ENCODE measurements at regions not wholly inside any gene's neighbourhood (a gene's known extent, or its start where the extent isn't known, plus 50 kb on each side); places are given as distances from the start of the nearest gene placed in this dataset.

DNA sequence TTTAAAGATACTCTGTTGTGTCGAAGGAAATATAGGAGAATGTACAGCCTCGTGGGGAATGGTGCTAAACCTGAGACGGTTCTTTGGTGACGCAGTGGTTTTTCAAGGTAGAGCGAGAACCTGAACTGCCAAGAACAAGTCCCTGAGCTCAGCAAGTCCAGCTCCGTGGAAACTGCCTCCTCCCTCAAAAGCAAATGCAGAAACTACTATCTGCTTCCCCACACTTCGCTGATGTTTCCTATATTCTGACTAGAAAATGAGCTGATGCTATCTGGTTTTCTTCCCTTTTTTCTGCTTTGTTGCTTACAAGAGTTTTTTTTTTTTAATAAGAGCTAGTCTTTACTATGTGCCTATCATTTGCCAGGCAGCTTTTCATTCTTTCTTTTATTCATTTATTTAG, 85.3 kb upstream of the LY86 start:
- TF ChIP-seq TP53 (CRISPR knock-in tag; IDR thresholded peaks at IDR 0.05) (no peak), ATF1 (CRISPR knock-in tag; IDR thresholded peaks at IDR 0.05) (no peak), ZNF121 (CRISPR knock-in tag; IDR thresholded peaks at IDR 0.05) (no peak), CREB1 (CRISPR knock-in tag; IDR thresholded peaks at IDR 0.05) (no peak), ZBTB21 (CRISPR knock-in tag; IDR thresholded peaks at IDR 0.05; ENCODE audit: borderline replicate concordance) (no peak), TEAD4 (CRISPR knock-in tag; IDR thresholded peaks at IDR 0.05) (no peak)
- TF ChIP-seq, protein P1, sequence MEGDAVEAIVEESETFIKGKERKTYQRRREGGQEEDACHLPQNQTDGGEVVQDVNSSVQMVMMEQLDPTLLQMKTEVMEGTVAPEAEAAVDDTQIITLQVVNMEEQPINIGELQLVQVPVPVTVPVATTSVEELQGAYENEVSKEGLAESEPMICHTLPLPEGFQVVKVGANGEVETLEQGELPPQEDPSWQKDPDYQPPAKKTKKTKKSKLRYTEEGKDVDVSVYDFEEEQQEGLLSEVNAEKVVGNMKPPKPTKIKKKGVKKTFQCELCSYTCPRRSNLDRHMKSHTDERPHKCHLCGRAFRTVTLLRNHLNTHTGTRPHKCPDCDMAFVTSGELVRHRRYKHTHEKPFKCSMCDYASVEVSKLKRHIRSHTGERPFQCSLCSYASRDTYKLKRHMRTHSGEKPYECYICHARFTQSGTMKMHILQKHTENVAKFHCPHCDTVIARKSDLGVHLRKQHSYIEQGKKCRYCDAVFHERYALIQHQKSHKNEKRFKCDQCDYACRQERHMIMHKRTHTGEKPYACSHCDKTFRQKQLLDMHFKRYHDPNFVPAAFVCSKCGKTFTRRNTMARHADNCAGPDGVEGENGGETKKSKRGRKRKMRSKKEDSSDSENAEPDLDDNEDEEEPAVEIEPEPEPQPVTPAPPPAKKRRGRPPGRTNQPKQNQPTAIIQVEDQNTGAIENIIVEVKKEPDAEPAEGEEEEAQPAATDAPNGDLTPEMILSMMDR (IDR thresholded peaks at IDR 0.05), result no peak
- TF ChIP-seq, protein P2, sequence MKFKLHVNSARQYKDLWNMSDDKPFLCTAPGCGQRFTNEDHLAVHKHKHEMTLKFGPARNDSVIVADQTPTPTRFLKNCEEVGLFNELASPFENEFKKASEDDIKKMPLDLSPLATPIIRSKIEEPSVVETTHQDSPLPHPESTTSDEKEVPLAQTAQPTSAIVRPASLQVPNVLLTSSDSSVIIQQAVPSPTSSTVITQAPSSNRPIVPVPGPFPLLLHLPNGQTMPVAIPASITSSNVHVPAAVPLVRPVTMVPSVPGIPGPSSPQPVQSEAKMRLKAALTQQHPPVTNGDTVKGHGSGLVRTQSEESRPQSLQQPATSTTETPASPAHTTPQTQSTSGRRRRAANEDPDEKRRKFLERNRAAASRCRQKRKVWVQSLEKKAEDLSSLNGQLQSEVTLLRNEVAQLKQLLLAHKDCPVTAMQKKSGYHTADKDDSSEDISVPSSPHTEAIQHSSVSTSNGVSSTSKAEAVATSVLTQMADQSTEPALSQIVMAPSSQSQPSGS (CRISPR knock-in tag; IDR thresholded peaks at IDR 0.05; ENCODE audit: borderline replicate concordance, low read depth), result no peak
- TF ChIP-seq, protein P3, sequence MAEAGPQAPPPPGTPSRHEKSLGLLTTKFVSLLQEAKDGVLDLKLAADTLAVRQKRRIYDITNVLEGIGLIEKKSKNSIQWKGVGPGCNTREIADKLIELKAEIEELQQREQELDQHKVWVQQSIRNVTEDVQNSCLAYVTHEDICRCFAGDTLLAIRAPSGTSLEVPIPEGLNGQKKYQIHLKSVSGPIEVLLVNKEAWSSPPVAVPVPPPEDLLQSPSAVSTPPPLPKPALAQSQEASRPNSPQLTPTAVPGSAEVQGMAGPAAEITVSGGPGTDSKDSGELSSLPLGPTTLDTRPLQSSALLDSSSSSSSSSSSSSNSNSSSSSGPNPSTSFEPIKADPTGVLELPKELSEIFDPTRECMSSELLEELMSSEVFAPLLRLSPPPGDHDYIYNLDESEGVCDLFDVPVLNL (CRISPR knock-in tag; IDR thresholded peaks at IDR 0.05; ENCODE audit: borderline replicate concordance, low read depth), result no peak
- TF ChIP-seq, protein P4, sequence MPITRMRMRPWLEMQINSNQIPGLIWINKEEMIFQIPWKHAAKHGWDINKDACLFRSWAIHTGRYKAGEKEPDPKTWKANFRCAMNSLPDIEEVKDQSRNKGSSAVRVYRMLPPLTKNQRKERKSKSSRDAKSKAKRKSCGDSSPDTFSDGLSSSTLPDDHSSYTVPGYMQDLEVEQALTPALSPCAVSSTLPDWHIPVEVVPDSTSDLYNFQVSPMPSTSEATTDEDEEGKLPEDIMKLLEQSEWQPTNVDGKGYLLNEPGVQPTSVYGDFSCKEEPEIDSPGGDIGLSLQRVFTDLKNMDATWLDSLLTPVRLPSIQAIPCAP (CRISPR knock-in tag; IDR thresholded peaks at IDR 0.05), result no peak
